Lung (tissue), 11 donors: ENCODE measurements at regions not wholly inside any gene's neighbourhood (a gene's known extent, or its start where the extent isn't known, plus 50 kb on each side); places are given as distances from the start of the nearest gene placed in this dataset.

Source experiments
- ATAC-seq: fragments of 200-7000 bp; cut with Tn5 transposase; one replicate; pipeline ENCODE4 v1.9.1; 2020; ENCODE audit warnings: moderate number of reproducible peaks; ENCODE audit not compliant: insufficient read depth, low FRiP score
- DNase-seq, 3 donors: peaks; one replicate each; pipeline ENCODE4 v3.0.0-alpha.2; 2013 to 2017
- H3K27ac ChIP-seq, 2 donors: one replicate each; pipeline ENCODE4 v1.5.1; 2013; ENCODE audit warnings: mild to moderate bottlenecking in 2 of 2, moderate library complexity in 2 of 2, control low read depth in 1 of 2, inconsistent platforms in 1 of 2, low read depth in 1 of 2, low read length in 1 of 2
- H3K27me3 ChIP-seq, 3 donors: one replicate each; pipeline ENCODE4 v1.5.1; 2013; ENCODE audit warnings: low read length in 2 of 3; ENCODE audit not compliant: control insufficient read depth in 3 of 3, insufficient read depth in 3 of 3
- H3K36me3 ChIP-seq, 4 donors: one replicate each; pipeline ENCODE4 v1.5.1; 2013; ENCODE audit warnings: low read length in 4 of 4, mild to moderate bottlenecking in 1 of 4, moderate library complexity in 1 of 4; ENCODE audit not compliant: control insufficient read depth in 4 of 4, insufficient read depth in 4 of 4
- H3K4me1 ChIP-seq, 5 donors: one replicate each; pipeline ENCODE4 v1.5.1; 2013; ENCODE audit warnings: low read length in 5 of 5, mild to moderate bottlenecking in 2 of 5, moderate library complexity in 1 of 5; ENCODE audit not compliant: control insufficient read depth in 5 of 5, insufficient read depth in 5 of 5
- H3K4me3 ChIP-seq: one replicate; pipeline ENCODE4 v1.5.1; 2013; ENCODE audit warnings: mild to moderate bottlenecking, control low read depth, moderate library complexity
- H3K9ac ChIP-seq, 2 donors: one replicate each; pipeline ENCODE4 v1.5.1; 2013; ENCODE audit warnings: low read length in 2 of 2, control low read depth in 1 of 2; ENCODE audit not compliant: insufficient read depth in 1 of 2
- H3K9me3 ChIP-seq, 4 donors: one replicate each; pipeline ENCODE4 v1.5.1; 2013; ENCODE audit warnings: low read length in 3 of 4, mild to moderate bottlenecking in 1 of 4, moderate library complexity in 1 of 4; ENCODE audit not compliant: control insufficient read depth in 4 of 4, insufficient read depth in 3 of 4
- WGBS, 2 donors: extraction: QIAGEN DNeasy Blood & Tissue Kit; methylation state at CpG; one replicate each; pipeline ENCODE4 v1.1.7; 2013; 5-methylcytosine and 5-hydroxymethylcytosine counted together
- TF ChIP-seq, protein P1 (sequence below): IDR thresholded peaks from 2 replicates; pipeline ENCODE4 v1.5.1; 2012; ENCODE audit warnings: mild to moderate bottlenecking; ENCODE audit errors: control extremely low read depth, extremely low read depth
- donor health status: control.
- donor health status: control.
- donor health status: Bipolar disorder and iron deficiency.
- donor health status: healthy.
- donor health status: DM: yes; HTN: yes; CAD: no.

DNA sequence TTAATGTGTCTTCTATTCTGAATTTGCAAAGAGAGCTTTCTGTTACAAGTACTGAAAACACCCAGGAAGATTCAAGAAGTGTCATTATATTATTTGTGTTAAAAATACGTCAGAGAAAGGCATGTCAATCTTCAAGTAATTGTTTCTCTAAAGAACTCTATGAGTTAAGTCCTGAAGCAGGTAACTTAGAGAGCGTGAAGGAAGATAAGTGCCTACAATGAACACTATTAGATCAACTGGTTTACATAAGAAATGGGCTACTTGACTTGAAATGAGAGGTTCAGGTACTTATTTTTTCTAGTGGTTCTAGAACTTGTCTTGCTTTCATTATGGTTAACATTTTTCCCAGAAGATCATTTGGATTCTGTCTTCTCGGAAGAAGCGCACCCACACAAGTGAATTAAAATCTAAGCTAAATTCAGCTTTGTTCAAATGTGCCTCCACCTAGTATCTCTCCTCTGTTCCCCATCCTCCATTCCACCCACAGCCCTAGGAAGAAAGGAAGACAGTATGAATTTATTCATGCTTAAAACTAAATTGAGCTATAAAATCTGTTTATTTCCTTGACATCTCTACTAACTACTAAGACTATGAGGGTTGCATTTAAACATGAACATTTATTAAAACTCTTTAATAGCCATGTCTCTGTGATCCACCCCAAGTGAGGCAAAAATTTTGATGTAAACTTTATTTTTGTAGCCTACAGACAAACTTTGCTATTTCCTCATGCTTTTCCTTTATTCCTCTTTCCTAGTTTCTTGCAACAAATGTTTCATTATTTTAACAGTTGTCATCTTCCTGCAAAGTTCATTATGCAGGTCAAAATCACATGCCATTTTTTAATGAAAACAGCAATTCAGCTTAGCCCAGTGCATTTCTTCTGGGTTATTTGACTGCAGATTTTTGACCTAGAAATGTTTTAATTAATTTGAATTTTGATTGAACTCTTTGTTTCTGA lies 206.8 kb downstream of the KCNJ2 start:
- H3K4me1 ChIP-seq = peaks cover 0 to 27% (median 13%) of the 10 kb centered on the region in 5 donors
- no peaks in the 10 kb centered on the region for H3K27me3 ChIP-seq
- ATAC-seq (no peak), DNase-seq (no peak)
- TF ChIP-seq, protein P1, sequence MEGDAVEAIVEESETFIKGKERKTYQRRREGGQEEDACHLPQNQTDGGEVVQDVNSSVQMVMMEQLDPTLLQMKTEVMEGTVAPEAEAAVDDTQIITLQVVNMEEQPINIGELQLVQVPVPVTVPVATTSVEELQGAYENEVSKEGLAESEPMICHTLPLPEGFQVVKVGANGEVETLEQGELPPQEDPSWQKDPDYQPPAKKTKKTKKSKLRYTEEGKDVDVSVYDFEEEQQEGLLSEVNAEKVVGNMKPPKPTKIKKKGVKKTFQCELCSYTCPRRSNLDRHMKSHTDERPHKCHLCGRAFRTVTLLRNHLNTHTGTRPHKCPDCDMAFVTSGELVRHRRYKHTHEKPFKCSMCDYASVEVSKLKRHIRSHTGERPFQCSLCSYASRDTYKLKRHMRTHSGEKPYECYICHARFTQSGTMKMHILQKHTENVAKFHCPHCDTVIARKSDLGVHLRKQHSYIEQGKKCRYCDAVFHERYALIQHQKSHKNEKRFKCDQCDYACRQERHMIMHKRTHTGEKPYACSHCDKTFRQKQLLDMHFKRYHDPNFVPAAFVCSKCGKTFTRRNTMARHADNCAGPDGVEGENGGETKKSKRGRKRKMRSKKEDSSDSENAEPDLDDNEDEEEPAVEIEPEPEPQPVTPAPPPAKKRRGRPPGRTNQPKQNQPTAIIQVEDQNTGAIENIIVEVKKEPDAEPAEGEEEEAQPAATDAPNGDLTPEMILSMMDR = no peak
- 71 to 89% methylated on average over 4 of the region's 4 CpGs for WGBS, 2 donors
- no peak overlapping the region for H3K27ac ChIP-seq
- no peaks in the 10 kb centered on the region for H3K36me3 ChIP-seq
- H3K9me3 ChIP-seq = no peaks in the 10 kb centered on the region
- no peak overlapping the region for H3K4me3 ChIP-seq
- H3K9ac ChIP-seq = no peak overlapping the region

DNA sequence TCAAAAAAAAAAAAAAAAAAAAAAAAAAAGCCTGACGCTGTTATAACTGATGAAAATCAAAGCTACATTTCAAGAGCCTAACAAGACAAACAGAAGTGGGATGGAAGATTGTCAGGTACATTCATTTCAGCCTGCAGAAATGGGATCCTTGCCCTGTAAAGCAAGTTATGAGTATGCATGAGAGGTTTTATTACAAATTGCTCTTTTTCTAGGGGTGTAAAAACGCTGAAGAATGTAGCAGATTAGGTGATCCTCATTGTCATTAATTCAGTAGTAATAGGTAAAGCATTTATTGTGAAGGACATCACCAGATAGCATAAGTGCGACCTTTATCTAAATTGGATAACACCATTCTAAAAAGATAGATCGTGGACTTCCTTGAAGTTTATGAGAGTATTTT lies 208.3 kb downstream of the KCNJ2 start:
- Histone ChIP-seq H3K36me3 (no peaks in the 10 kb centered on the region), H3K27ac (no peak overlapping the region), H3K9ac (no peak overlapping the region), H3K4me3 (no peak overlapping the region), H3K9me3 (no peaks in the 10 kb centered on the region), H3K4me1 (peaks cover 0 to 27% (median 13%) of the 10 kb centered on the region in 5 donors), H3K27me3 (no peaks in the 10 kb centered on the region)
- ATAC-seq (no peak), DNase-seq (peak in 1 of 3 donors; percentile 65)
- TF ChIP-seq, protein P1 = no peak
- 44 to 60% methylated on average over 4 of the region's 4 CpGs for WGBS, 2 donors

DNA sequence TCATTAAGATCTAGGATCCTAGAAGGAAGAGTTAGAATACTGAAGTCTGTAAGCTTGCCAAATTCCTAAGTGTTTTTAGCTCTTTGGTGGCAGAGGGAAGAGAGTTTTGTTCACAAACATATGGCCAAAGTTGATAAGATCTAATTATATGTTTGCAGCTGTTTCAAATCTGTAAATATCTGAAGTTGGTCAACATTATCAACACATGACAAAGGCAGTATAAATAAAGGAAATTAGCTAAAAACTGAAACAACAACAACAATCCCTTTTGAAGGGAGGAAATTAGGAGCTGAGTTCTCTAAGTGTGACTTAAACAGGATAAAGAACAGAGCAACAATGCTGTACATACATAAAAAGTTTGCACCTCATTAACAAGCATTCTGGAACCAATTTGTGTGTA lies 208.7 kb downstream of the KCNJ2 start:
- Histone ChIP-seq H3K4me1 (peaks cover 0 to 27% (median 13%) of the 10 kb centered on the region in 5 donors), H3K9me3 (no peaks in the 10 kb centered on the region), H3K4me3 (no peak overlapping the region), H3K27me3 (no peaks in the 10 kb centered on the region), H3K36me3 (no peaks in the 10 kb centered on the region), H3K9ac (no peak overlapping the region), H3K27ac (no peak overlapping the region)
- TF ChIP-seq, protein P1 = no peak
- ATAC-seq = no peak
- DNase-seq = peak in 2 of 3 donors; percentile 89 to 92
